ENCODE measurements at regions not wholly inside any gene's neighbourhood (a gene's known extent, or its start where the extent isn't known, plus 50 kb on each side); places are given as distances from the start of the nearest gene placed in this dataset.
"Not testable (repeated sequence)": the region's sequence is repeated elsewhere in the genome, so short reads cannot be mapped to it uniquely, and the experiment has no call there.

DNA sequence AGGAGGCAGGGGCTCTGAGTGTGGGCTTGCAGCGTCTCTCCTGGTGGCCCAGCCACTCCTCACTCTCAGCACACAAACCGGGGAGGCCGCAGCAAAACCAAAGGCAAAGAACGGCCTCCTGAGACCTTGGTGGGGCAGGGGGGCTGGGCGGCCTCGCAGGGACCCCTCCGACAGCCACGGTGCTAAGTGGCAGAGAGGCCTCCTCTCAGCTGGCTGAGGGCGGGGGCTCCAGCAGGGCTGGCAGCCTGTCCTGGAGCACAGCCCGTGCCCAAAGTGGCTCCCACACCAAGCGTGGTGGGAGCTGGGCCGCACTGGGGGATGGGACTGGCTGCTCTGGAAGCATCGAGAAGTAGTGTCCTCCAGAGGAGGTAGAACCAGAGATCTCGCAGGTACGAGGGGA lies 334.4 kb downstream of the QKI start:
- TF ChIP-seq, protein P1, sequence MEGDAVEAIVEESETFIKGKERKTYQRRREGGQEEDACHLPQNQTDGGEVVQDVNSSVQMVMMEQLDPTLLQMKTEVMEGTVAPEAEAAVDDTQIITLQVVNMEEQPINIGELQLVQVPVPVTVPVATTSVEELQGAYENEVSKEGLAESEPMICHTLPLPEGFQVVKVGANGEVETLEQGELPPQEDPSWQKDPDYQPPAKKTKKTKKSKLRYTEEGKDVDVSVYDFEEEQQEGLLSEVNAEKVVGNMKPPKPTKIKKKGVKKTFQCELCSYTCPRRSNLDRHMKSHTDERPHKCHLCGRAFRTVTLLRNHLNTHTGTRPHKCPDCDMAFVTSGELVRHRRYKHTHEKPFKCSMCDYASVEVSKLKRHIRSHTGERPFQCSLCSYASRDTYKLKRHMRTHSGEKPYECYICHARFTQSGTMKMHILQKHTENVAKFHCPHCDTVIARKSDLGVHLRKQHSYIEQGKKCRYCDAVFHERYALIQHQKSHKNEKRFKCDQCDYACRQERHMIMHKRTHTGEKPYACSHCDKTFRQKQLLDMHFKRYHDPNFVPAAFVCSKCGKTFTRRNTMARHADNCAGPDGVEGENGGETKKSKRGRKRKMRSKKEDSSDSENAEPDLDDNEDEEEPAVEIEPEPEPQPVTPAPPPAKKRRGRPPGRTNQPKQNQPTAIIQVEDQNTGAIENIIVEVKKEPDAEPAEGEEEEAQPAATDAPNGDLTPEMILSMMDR (IDR thresholded peaks at IDR 0.05; ENCODE audit: low read depth, low read length, poor library complexity, severe bottlenecking): no peak
- no peak for TF ChIP-seq EZH2phosphoT487 (IDR thresholded peaks at IDR 0.05; ENCODE audit: borderline replicate concordance, low read length)
- H3K36me3 ChIP-seq (ENCODE audit: control insufficient read depth, low read length): no peaks in the 10 kb centered on the region
- no peak overlapping the region for H3K4me3 ChIP-seq (ENCODE audit: low read length)
- no peaks in the 10 kb centered on the region for H3F3A ChIP-seq (ENCODE audit: control insufficient read depth, insufficient read depth)
- H3K4me1 ChIP-seq (ENCODE audit: control insufficient read depth, low read length): no peaks in the 10 kb centered on the region
- H4K20me1 ChIP-seq (ENCODE audit: control insufficient read depth, insufficient read depth, low read depth, low read length): no peaks in the 10 kb centered on the region
- no peaks in the 10 kb centered on the region for H3K27me3 ChIP-seq (ENCODE audit: control insufficient read depth, low read length)
- no peaks in the 10 kb centered on the region for H3K79me2 ChIP-seq (ENCODE audit: control insufficient read depth, low read length)
- no peaks in the 10 kb centered on the region; the same call in 1 of the 2 replicates for H3K9me3 ChIP-seq (ENCODE audit: control insufficient read depth, insufficient read depth, low read length)
- H3K4me2 ChIP-seq (ENCODE audit: low read length): no peak overlapping the region
- no peak overlapping the region for H3K27ac ChIP-seq (ENCODE audit: low read depth, low read length)
- no peaks in the 10 kb centered on the region for H3K9me2 ChIP-seq (replicated peaks; ENCODE audit: control insufficient read depth, low read length)

DNA sequence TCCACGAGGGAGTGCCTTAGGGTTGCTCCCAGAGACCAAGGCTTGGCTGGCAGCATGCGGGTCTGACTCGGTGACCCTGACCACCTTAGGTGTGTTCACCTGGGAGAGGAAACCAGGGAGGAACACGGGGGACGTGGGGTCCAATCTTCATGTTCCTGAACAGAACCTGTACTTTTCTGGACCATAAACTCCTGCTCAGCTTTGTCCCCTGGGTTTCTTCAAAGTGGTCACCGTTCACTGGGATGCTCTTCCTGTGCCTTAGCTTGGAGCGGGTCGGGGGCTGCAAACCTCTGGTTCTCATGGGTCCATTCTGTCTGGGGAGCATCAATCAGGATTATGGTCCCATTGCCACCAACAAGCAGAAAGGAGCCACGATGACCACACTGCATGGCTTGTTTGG lies 333.5 kb downstream of the QKI start:
- no peaks in the 10 kb centered on the region; the same call in 1 of the 2 replicates for H3K9me3 ChIP-seq (ENCODE audit: control insufficient read depth, insufficient read depth, low read length)
- no peaks in the 10 kb centered on the region for H3K36me3 ChIP-seq (ENCODE audit: control insufficient read depth, low read length)
- no peaks in the 10 kb centered on the region for H3F3A ChIP-seq (ENCODE audit: control insufficient read depth, insufficient read depth)
- no peak overlapping the region for H3K4me3 ChIP-seq (ENCODE audit: low read length)
- no peak overlapping the region for H3K27ac ChIP-seq (ENCODE audit: low read depth, low read length)
- no peaks in the 10 kb centered on the region for H3K27me3 ChIP-seq (ENCODE audit: control insufficient read depth, low read length)
- H3K4me2 ChIP-seq (ENCODE audit: low read length): no peak overlapping the region
- TF ChIP-seq, protein P1 (IDR thresholded peaks at IDR 0.05; ENCODE audit: low read depth, low read length, poor library complexity, severe bottlenecking): no peak
- TF ChIP-seq EZH2phosphoT487 (IDR thresholded peaks at IDR 0.05; ENCODE audit: borderline replicate concordance, low read length): no peak
- H3K79me2 ChIP-seq (ENCODE audit: control insufficient read depth, low read length): no peaks in the 10 kb centered on the region
- no peaks in the 10 kb centered on the region for H3K9me2 ChIP-seq (replicated peaks; ENCODE audit: control insufficient read depth, low read length)
- H4K20me1 ChIP-seq (ENCODE audit: control insufficient read depth, insufficient read depth, low read depth, low read length): no peaks in the 10 kb centered on the region
- H3K4me1 ChIP-seq (ENCODE audit: control insufficient read depth, low read length): no peaks in the 10 kb centered on the region

DNA sequence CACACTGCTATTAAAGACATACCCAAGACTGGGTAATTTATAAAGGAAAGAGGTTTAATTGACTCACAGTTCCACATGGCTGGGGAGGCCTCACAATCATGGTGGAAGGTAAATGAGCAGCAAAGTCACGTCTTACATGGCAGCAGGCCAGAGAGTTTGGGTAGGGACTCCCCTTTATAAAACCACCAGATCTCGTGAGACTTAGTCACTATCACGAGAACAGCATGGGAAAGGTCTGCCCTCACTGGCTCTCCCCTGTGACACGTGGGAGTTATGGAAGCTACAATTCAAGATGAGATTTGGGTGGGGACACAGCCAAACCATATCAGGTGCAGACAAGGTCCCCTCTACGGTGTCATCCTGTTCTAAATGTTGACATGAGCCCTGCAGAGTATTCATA lies 332.5 kb downstream of the QKI start:
- not testable (repeated sequence) for H3K4me2 ChIP-seq (ENCODE audit: low read length); H3K27ac ChIP-seq (ENCODE audit: low read depth, low read length); H4K20me1 ChIP-seq (ENCODE audit: control insufficient read depth, insufficient read depth, low read depth, low read length); H3K36me3 ChIP-seq (ENCODE audit: control insufficient read depth, low read length); H3K4me1 ChIP-seq (ENCODE audit: control insufficient read depth, low read length); H3K27me3 ChIP-seq (ENCODE audit: control insufficient read depth, low read length); H3K79me2 ChIP-seq (ENCODE audit: control insufficient read depth, low read length); H3K4me3 ChIP-seq (ENCODE audit: low read length); H3K9me3 ChIP-seq (ENCODE audit: control insufficient read depth, insufficient read depth, low read length); H3K9me2 ChIP-seq (replicated peaks; ENCODE audit: control insufficient read depth, low read length); H3F3A ChIP-seq (ENCODE audit: control insufficient read depth, insufficient read depth)

DNA sequence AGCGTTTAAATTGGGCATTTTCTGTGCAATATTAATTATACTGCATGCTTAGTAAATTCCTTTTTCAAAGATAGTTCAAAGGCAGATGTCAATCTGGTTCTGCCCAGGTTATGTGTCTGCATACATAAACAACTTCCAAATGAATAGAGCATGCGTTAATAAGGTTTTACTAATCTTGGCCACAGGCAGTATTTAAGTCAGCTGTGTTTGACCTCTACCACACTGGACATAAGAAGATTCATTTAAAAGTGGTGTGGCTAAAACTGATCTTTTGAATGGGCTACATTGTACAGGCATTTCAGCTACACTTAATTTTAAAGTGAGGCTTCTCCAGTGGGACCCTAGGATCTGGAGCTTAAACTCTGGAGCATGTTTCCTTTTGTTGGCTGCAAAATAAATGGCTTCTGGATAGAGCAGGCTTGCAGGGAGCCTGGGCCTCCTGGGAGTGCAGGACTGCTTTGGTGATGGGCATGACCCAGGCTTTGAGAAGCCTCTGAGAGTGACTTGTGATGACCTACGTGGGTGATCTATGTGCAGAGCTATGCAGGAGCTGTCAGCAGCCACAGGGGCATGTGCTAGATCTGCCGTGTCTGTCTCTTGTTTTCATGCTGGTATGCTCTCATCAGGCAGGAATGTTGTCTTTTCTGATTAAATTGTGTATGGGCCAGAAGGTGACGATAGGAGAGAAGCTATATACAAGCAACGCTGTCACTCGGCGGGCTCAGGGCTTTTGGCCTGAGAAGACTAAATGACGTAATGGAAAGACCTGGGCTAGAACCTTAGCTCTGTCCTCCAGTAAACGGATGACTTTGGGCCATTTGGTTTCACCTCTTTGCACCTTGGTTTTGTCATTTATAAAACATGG lies 331.2 kb downstream of the QKI start:
- Histone ChIP-seq H3K4me1 (ENCODE audit: control insufficient read depth, low read length) (no peaks in the 10 kb centered on the region), H3K27ac (ENCODE audit: low read depth, low read length) (no peak overlapping the region), H3K4me2 (ENCODE audit: low read length) (no peak overlapping the region)

More for the DNA sequence above, 331.2 kb downstream of the QKI start:
- Histone ChIP-seq H3K36me3 (ENCODE audit: control insufficient read depth, low read length) (no peaks in the 10 kb centered on the region), H3K79me2 (ENCODE audit: control insufficient read depth, low read length) (no peaks in the 10 kb centered on the region), H3K9me2 (replicated peaks; ENCODE audit: control insufficient read depth, low read length) (no peaks in the 10 kb centered on the region), H4K20me1 (ENCODE audit: control insufficient read depth, insufficient read depth, low read depth, low read length) (no peaks in the 10 kb centered on the region), H3F3A (ENCODE audit: control insufficient read depth, insufficient read depth) (no peaks in the 10 kb centered on the region), H3K27me3 (ENCODE audit: control insufficient read depth, low read length) (no peaks in the 10 kb centered on the region), H3K9me3 (ENCODE audit: control insufficient read depth, insufficient read depth, low read length) (no peaks in the 10 kb centered on the region; the same call in 1 of the 2 replicates), H3K4me3 (ENCODE audit: low read length) (no peak overlapping the region)
- TF ChIP-seq, protein P1 (IDR thresholded peaks at IDR 0.05; ENCODE audit: low read depth, low read length, poor library complexity, severe bottlenecking): no peak
- no peak for TF ChIP-seq EZH2phosphoT487 (IDR thresholded peaks at IDR 0.05; ENCODE audit: borderline replicate concordance, low read length)
